ENCODE measurements at regions not wholly inside any gene's neighbourhood (a gene's known extent, or its start where the extent isn't known, plus 50 kb on each side); places are given as distances from the start of the nearest gene placed in this dataset.

- no peak for TF ChIP-seq ESRRG (CRISPR knock-in tag; IDR thresholded peaks at IDR 0.05)
Measured at GRCh38 chr5:107017616-107018015, 653.1 kb downstream of the EFNA5 start (continued).

GRCh38 chr5:107012371-107012770 lies 658.4 kb downstream of the EFNA5 start:
- TF ChIP-seq ZNF70 (CRISPR knock-in tag; IDR thresholded peaks at IDR 0.05) (no peak), ZC3H10 (CRISPR knock-in tag; IDR thresholded peaks at IDR 0.05) (no peak)
- ATAC-seq = no peak

- no peak for TF ChIP-seq PPARA (CRISPR knock-in tag; IDR thresholded peaks at IDR 0.05; ENCODE audit: borderline replicate concordance)
- TF ChIP-seq GLIS3 (CRISPR knock-in tag; IDR thresholded peaks at IDR 0.05) = no peak
- no peak for TF ChIP-seq CREB5 (CRISPR knock-in tag; IDR thresholded peaks at IDR 0.05; ENCODE audit: low read depth)
- TF ChIP-seq ESRRG (CRISPR knock-in tag; IDR thresholded peaks at IDR 0.05) = no peak
- 0 out of 3 replicates have a peak, but pooled peaks have one; percentile 22 for ATAC-seq
Measured at GRCh38 chr5:107011605-107012004, 659.1 kb downstream of the EFNA5 start.

- TF ChIP-seq ZNF8 (CRISPR knock-in tag; IDR thresholded peaks at IDR 0.05) = no peak
- no peak for TF ChIP-seq CREB5 (CRISPR knock-in tag; IDR thresholded peaks at IDR 0.05; ENCODE audit: low read depth)
- TF ChIP-seq PATZ1 (CRISPR knock-in tag; IDR thresholded peaks at IDR 0.05; ENCODE audit: borderline replicate concordance) = no peak
- no peak for TF ChIP-seq GLIS3 (CRISPR knock-in tag; IDR thresholded peaks at IDR 0.05)
- no peak for TF ChIP-seq SNAI2 (CRISPR knock-in tag; IDR thresholded peaks at IDR 0.05)
- no peak for TF ChIP-seq CSDC2 (CRISPR knock-in tag; IDR thresholded peaks at IDR 0.05)
- no peak for TF ChIP-seq ZFP30 (CRISPR knock-in tag; IDR thresholded peaks at IDR 0.05)
- no peak for TF ChIP-seq ESRRG (CRISPR knock-in tag; IDR thresholded peaks at IDR 0.05)
- no peak for TF ChIP-seq ZFP3 (CRISPR knock-in tag; IDR thresholded peaks at IDR 0.05)
- TF ChIP-seq CSRNP3 (CRISPR knock-in tag; IDR thresholded peaks at IDR 0.05) = no peak
- no peak for TF ChIP-seq TCF4 (CRISPR knock-in tag; IDR thresholded peaks at IDR 0.05; ENCODE audit: borderline replicate concordance)
- TF ChIP-seq ISL1 (CRISPR knock-in tag; IDR thresholded peaks at IDR 0.05) = no peak
- no peak for TF ChIP-seq TSHZ2 (CRISPR knock-in tag; IDR thresholded peaks at IDR 0.05)
- no peak for TF ChIP-seq RARB (CRISPR knock-in tag; IDR thresholded peaks at IDR 0.05)
- ATAC-seq = no peak
Measured at GRCh38 chr5:107010060-107010459, 660.7 kb downstream of the EFNA5 start.

- no peak for ATAC-seq
Measured at GRCh38 chr5:107005653-107006052, 665.1 kb downstream of the EFNA5 start.

More at GRCh38 chr5:107005653-107006052, 665.1 kb downstream of the EFNA5 start:
- no peak for TF ChIP-seq ZNF565 (CRISPR knock-in tag; conservative IDR thresholded peaks at IDR 0.05; ENCODE audit: low read depth)
- TF ChIP-seq TSHZ2 (CRISPR knock-in tag; IDR thresholded peaks at IDR 0.05) = peak; percentile 67; the same call in 1 of the 2 replicates
- peak; percentile 57; the same call in 1 of the 2 replicates for TF ChIP-seq ISL1 (CRISPR knock-in tag; IDR thresholded peaks at IDR 0.05)
